K562 (cell line): ENCODE measurements at regions not wholly inside any gene's neighbourhood (a gene's known extent, or its start where the extent isn't known, plus 50 kb on each side); places are given as distances from the start of the nearest gene placed in this dataset.

Source experiments
- ATAC-seq: fragments of 200-7000 bp; cut with Tn5 transposase; 3 replicates; pipeline ENCODE4 v1.9.1; 2020; ENCODE audit warnings: moderate library complexity
- BruUV-seq: library from RNA; stranded (reverse); fragments of 400-500 nt; replicated peaks from 2 replicates; lab custom pipeline; 2021; lab: Mats Ljungman, UMichigan
- CTCF ChIA-PET: fragments of 300-600 bp; formaldehyde crosslinking; extraction: SDS; loops from one replicate; lab custom pipeline; 2021; ENCODE audit warnings: low intra/inter-chr PET ratio; lab: Yijun Ruan, JAX
- POLR2A ChIA-PET: fragments of 300-600, 350-650 bp; sonication (Branson Sonifier 250); formaldehyde crosslinking; extraction: SDS; loops from one replicate; lab custom pipeline; 2021; ENCODE audit warnings: antibody characterized with exemption, inconsistent platforms; lab: Yijun Ruan, JAX
- DNase-seq, 4 experiments: peaks; one replicate each; pipeline versions ENCODE4 v3.0.0 to v3.0.0-alpha.2; 2011 to 2018; ENCODE audit warnings: low spot score in 3 of 4, mixed read lengths in 3 of 4; ENCODE audit errors: extremely low read depth in 1 of 4
- FAIRE-seq: peaks from 2 replicates; lab custom pipeline; 2011; peaks lifted over from hg19 to GRCh38; lab: Jason Lieb, UNC
- H2AFZ ChIP-seq: 2 replicates; pipeline ENCODE4 v1.6.0; 2011; ENCODE audit warnings: low read depth, low read length, control low read depth, inconsistent platforms
- H3K27ac ChIP-seq: fragments of 200-600 bp; 3 replicates; pipeline ENCODE4 v1.8.0; 2011; ENCODE audit warnings: low read depth, mild to moderate bottlenecking, control low read depth, inconsistent platforms, low read length, moderate library complexity, mixed read lengths; ENCODE audit errors: extremely low read depth
- H3K27me3 ChIP-seq, 2 experiments: fragments of 300-600 bp in 1 of 2; 2 replicates in 1 of 2; 3 replicates in 1 of 2; pipeline versions ENCODE4 v1.6.0 to v1.8.0; 2011; ENCODE audit warnings: inconsistent platforms in 2 of 2, low read length in 2 of 2, mild to moderate bottlenecking in 1 of 2, mixed read lengths in 1 of 2, moderate library complexity in 1 of 2; ENCODE audit not compliant: control insufficient read depth in 2 of 2, insufficient read depth in 2 of 2
- H3K36me3 ChIP-seq: fragments of 300-600 bp; 3 replicates; pipeline ENCODE4 v1.8.0; 2011; ENCODE audit warnings: mild to moderate bottlenecking, low read length, inconsistent platforms; ENCODE audit not compliant: control insufficient read depth, insufficient read depth
- H3K4me1 ChIP-seq, 2 experiments: fragments of 200-600 bp in 1 of 2; replicated peaks in 1 of 2; 2 replicates in 1 of 2; 3 replicates in 1 of 2; pipeline versions ENCODE4 v1.5.1 to v1.8.0; 2011; ENCODE audit warnings: inconsistent platforms in 2 of 2, low read length in 2 of 2, mild to moderate bottlenecking in 1 of 2, mixed read lengths in 1 of 2, moderate library complexity in 1 of 2; ENCODE audit not compliant: control insufficient read depth in 2 of 2, insufficient read depth in 2 of 2
- H3K4me2 ChIP-seq: 2 replicates; pipeline ENCODE4 v1.6.1; 2011; ENCODE audit warnings: low read length, control low read depth, inconsistent platforms, mixed read lengths; ENCODE audit not compliant: insufficient read depth
- H3K4me3 ChIP-seq: fragments of 200-600 bp; sonication (generic), shearing (Covaris generic); 2 replicates; pipeline ENCODE4 v1.5.1; 2016; ENCODE audit warnings: control low read depth, inconsistent platforms
- H3K79me2 ChIP-seq: fragments of 200-600 bp; 3 replicates; pipeline ENCODE4 v1.8.0; 2011; ENCODE audit warnings: low read length, inconsistent platforms; ENCODE audit not compliant: control insufficient read depth, insufficient read depth
- H3K9ac ChIP-seq, 2 experiments: 2 replicates each; pipeline versions ENCODE4 v1.6.0 to v1.6.1; 2011; ENCODE audit warnings: low read depth in 2 of 2, low read length in 2 of 2, control low read depth in 1 of 2, inconsistent platforms in 1 of 2, mild to moderate bottlenecking in 1 of 2, mixed read lengths in 1 of 2; ENCODE audit not compliant: insufficient read depth in 1 of 2
- H3K9me1 ChIP-seq: one replicate; pipeline ENCODE4 v1.6.0; 2011; ENCODE audit warnings: inconsistent platforms, mild to moderate bottlenecking, low read length, moderate library complexity; ENCODE audit not compliant: control insufficient read depth, insufficient read depth
- H3K9me3 ChIP-seq: replicated peaks from 2 replicates; pipeline ENCODE4 v1.5.1; 2011; ENCODE audit warnings: low read depth, low read length, inconsistent platforms; ENCODE audit not compliant: control insufficient read depth, insufficient read depth
- H4K20me1 ChIP-seq: replicated peaks from 2 replicates; pipeline ENCODE4 v1.6.1; 2011; ENCODE audit warnings: low read length, inconsistent platforms, mixed read lengths; ENCODE audit not compliant: control insufficient read depth, insufficient read depth
- CC2D1A ChIP-seq: fragments of 450-650 bp; IDR thresholded peaks from 2 replicates; pipeline ENCODE4 v1.6.1; 2017; ENCODE audit warnings: mild to moderate bottlenecking
- ERF ChIP-seq: fragments of 450-650 bp; formaldehyde crosslinking; IDR thresholded peaks from 2 replicates; pipeline ENCODE4 v1.4.0; 2020; ENCODE audit warnings: mild to moderate bottlenecking, mixed read lengths
- FOXM1 ChIP-seq, 2 experiments: fragments of 450-650 bp in 1 of 2; sonication (generic) in 1 of 2; formaldehyde crosslinking in 1 of 2; IDR thresholded peaks; 2 replicates each; pipeline versions ENCODE4 v1.6.1 to v1.9.0; 2017 to 2022; ENCODE audit warnings: low read depth in 2 of 2, mild to moderate bottlenecking in 2 of 2, missing genetic modification reagents in 1 of 2, moderate library complexity in 1 of 2
- HMG20B ChIP-seq: fragments of 250-450 bp; sonication (Bioruptor Pico); IDR thresholded peaks from 2 replicates; pipeline ENCODE4 v1.5.0; 2021; ENCODE audit warnings: mild to moderate bottlenecking
- KDM2B ChIP-seq: fragments of 250-450 bp; sonication (Bioruptor Pico); IDR thresholded peaks from 2 replicates; pipeline ENCODE4 v1.8.0; 2021; ENCODE audit warnings: mild to moderate bottlenecking, moderate library complexity
- L3MBTL2 ChIP-seq: fragments of 450-650 bp; IDR thresholded peaks from 2 replicates; pipeline ENCODE4 v1.6.1; 2016; ENCODE audit warnings: mild to moderate bottlenecking, moderate library complexity
- PCBP1 ChIP-seq: fragments of 200-400 bp; formaldehyde crosslinking; IDR thresholded peaks from 2 replicates; pipeline ENCODE4 v1.6.1; 2018; ENCODE audit warnings: mild to moderate bottlenecking, low read depth, low read length; ENCODE audit not compliant: poor library complexity, severe bottlenecking
- RHOXF2B ChIP-seq: fragments of 250-450 bp; sonication (Bioruptor Pico); conservative IDR thresholded peaks from 2 replicates; pipeline ENCODE4 v1.5.1; 2021
- SAP30 ChIP-seq: fragments of 200-600 bp; sonication (generic); IDR thresholded peaks from 2 replicates; pipeline ENCODE4 v1.6.1; 2012; ENCODE audit warnings: borderline replicate concordance, low read depth, mild to moderate bottlenecking, moderate library complexity, low read length, control low read depth, inconsistent platforms; ENCODE audit not compliant: insufficient read depth, poor library complexity, severe bottlenecking
- TAF15 ChIP-seq: fragments of 200-400 bp; formaldehyde crosslinking; IDR thresholded peaks from 2 replicates; pipeline ENCODE4 v1.6.1; 2017; ENCODE audit warnings: mild to moderate bottlenecking, low read depth, low read length, moderate library complexity
- TAL1 ChIP-seq: fragments of 450-650 bp; IDR thresholded peaks from 2 replicates; pipeline ENCODE4 v1.6.1; 2016; ENCODE audit warnings: mild to moderate bottlenecking
- TFAM ChIP-seq: fragments of 250-450 bp; sonication (Bioruptor Pico); conservative IDR thresholded peaks from 2 replicates; pipeline ENCODE4 v1.5.0; 2021; ENCODE audit warnings: mild to moderate bottlenecking, moderate library complexity
- XRCC3 ChIP-seq: fragments of 450-650 bp; IDR thresholded peaks from 2 replicates; pipeline ENCODE4 v1.6.1; 2017; ENCODE audit warnings: mild to moderate bottlenecking, moderate library complexity
- ZNF512 ChIP-seq: IDR thresholded peaks from 2 replicates; pipeline ENCODE4 v1.6.1; 2016; ENCODE audit warnings: missing genetic modification characterization, missing compliant biosample characterization
- ZNF668 ChIP-seq: fragments of 250-450 bp; sonication (Bioruptor Pico); IDR thresholded peaks from 2 replicates; pipeline ENCODE4 v1.8.0; 2022; ENCODE audit warnings: mild to moderate bottlenecking, inconsistent platforms
- ZNF707 ChIP-seq: fragments of 250-450 bp; sonication (Bioruptor Pico); conservative IDR thresholded peaks from 2 replicates; pipeline ENCODE4 v1.8.0; 2022; ENCODE audit warnings: inconsistent platforms, mild to moderate bottlenecking, moderate library complexity
- WGBS: fragments of 100-300 bp; shearing (Covaris generic); methylation state at CpG from one replicate; pipeline ENCODE4 v1.1.6; 2016; ENCODE audit warnings: low coverage, mixed read lengths; ENCODE audit not compliant: insufficient coverage; ENCODE audit errors: missing lambda C conversion rate; 5-methylcytosine and 5-hydroxymethylcytosine counted together
- in situ Hi-C: fragments of 300-500 bp; cut with MboI; formaldehyde crosslinking; loops from 4 replicates; pipeline ENCODE4 v1.15.0; 2018; ENCODE audit warnings: inconsistent platforms, mixed read lengths
- intact Hi-C: fragments of 100-400 bp; cut with micrococcal nuclease; formaldehyde crosslinking; loops from 2 replicates; pipeline ENCODE4 v1.14.2; 2022

GRCh38 chr4:188778905-188779304 lies 639.7 kb downstream of the TRIML1 start:
- ATAC-seq (no peak), DNase-seq (no peak), FAIRE-seq (no peak)
- no TSS peak for BruUV-seq
- Histone ChIP-seq H2AFZ (no peak overlapping the region), H3K9me3 (no peaks in the 10 kb centered on the region), H3K4me3 (no peak overlapping the region), H3K4me2 (no peak overlapping the region), H3K27ac (no peak overlapping the region), H3K36me3 (no peaks in the 10 kb centered on the region), H3K79me2 (no peaks in the 10 kb centered on the region)
- POLR2A ChIA-PET, result no interaction called here
- TF ChIP-seq TFAM (CRISPR knock-in tag), result no peak
- no peak for TF ChIP-seq XRCC3
- TF ChIP-seq HMG20B, result no peak
- no peak for TF ChIP-seq ZNF668 (CRISPR knock-in tag)
- no peak for TF ChIP-seq TAL1
- no peak for TF ChIP-seq ERF (CRISPR knock-in tag)
- TF ChIP-seq RHOXF2B (CRISPR knock-in tag), result no peak
- no peak for TF ChIP-seq CC2D1A
- TF ChIP-seq TAF15, result no peak
- TF ChIP-seq SAP30, result no peak
- no peak for TF ChIP-seq ZNF707 (CRISPR knock-in tag)
- no peak for TF ChIP-seq L3MBTL2
- no peak for TF ChIP-seq PCBP1
- TF ChIP-seq FOXM1 (IDR thresholded peaks at IDR 0.05; ENCODE audit: low read depth), result no peak
- no peak for TF ChIP-seq FOXM1 (CRISPR knock-in tag; IDR thresholded peaks at IDR 0.05; ENCODE audit: low read depth)
- no peak for TF ChIP-seq ZNF512 (tag)
- no peak for TF ChIP-seq KDM2B
- TF ChIP-seq, all 486 proteins: peak for 0
- Histone ChIP-seq H3K9me1 (no peaks in the 10 kb centered on the region), H3K27me3 (no peaks in the 10 kb centered on the region), H4K20me1 (no peaks in the 10 kb centered on the region), H3K4me1 (no peaks in the 10 kb centered on the region), H3K9ac (no peak overlapping the region)
- in situ Hi-C loops, result no loop called here
- 2% methylated on average over 4 of the region's 4 CpGs for WGBS
- CTCF ChIA-PET, result no interaction called here
- intact Hi-C loops, result no loop called here
